ENCODE measurements at regions not wholly inside any gene's neighbourhood (a gene's known extent, or its start where the extent isn't known, plus 50 kb on each side); places are given as distances from the start of the nearest gene placed in this dataset.
A peak's percentile ranks its signal among the peaks of the same experiment; 100 is the strongest.

DNA sequence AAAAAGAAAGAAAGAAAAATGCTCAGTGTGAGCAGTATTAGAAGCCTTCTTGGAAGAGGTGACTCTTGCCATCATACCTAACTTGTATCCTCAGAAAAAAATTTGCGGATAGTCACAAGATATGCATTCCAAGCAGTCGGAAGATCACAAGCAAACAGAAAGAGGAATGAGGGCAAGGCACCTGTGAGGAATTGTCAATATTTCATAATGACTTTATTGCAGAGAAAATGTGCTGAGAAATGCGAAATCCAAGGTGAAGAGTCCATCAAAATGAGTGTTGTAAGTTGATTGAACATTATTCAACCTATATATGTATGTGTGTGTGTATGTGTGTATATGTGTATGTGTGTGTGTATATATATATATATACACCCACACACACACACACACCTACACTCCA lies 1624.7 kb upstream of the LRRTM3 start:
- no peak overlapping the region for H4K91ac ChIP-seq (ENCODE audit: low read length)
- DNase-seq = no peak
- H2AFZ ChIP-seq (ENCODE audit: low read depth, low read length) = no peak overlapping the region
- H3K4ac ChIP-seq (ENCODE audit: low read depth in 1 of 2, low read length in 2 of 2) = no peak overlapping the region
- H2BK5ac ChIP-seq (ENCODE audit: low read depth, low read length, poor library complexity, severe bottlenecking) = no peak overlapping the region
- H2BK120ac ChIP-seq (ENCODE audit: low read depth, low read length) = no peak overlapping the region
- H3K27me3 ChIP-seq (ENCODE audit: control insufficient read depth in 1 of 2, insufficient read depth in 1 of 2, low read length in 2 of 2) = no peaks in the 10 kb centered on the region
- no peak overlapping the region for H4K8ac ChIP-seq (ENCODE audit: low read length)
- H3K9ac ChIP-seq (ENCODE audit: low read length) = no peak overlapping the region
- H3K36me3 ChIP-seq (ENCODE audit: control insufficient read depth in 1 of 2, insufficient read depth in 2 of 2, low read depth in 1 of 2, low read length in 2 of 2) = no peaks in the 10 kb centered on the region
- H3K23ac ChIP-seq (ENCODE audit: low read length in 2 of 2) = no peak overlapping the region
- H3K9me3 ChIP-seq (ENCODE audit: control insufficient read depth, low read length) = no peaks in the 10 kb centered on the region
- no peaks in the 10 kb centered on the region for H3K79me1 ChIP-seq (replicated peaks; ENCODE audit: low read length, poor library complexity, severe bottlenecking)
- H3K4me2 ChIP-seq (ENCODE audit: low read length, poor library complexity, severe bottlenecking) = no peak overlapping the region
- no peak overlapping the region for H2BK15ac ChIP-seq (ENCODE audit: low read depth, poor library complexity, severe bottlenecking)
- no peaks in the 10 kb centered on the region for H3K4me1 ChIP-seq (ENCODE audit: control insufficient read depth, insufficient read depth, low read depth, low read length)
- no peak overlapping the region for H3K14ac ChIP-seq (ENCODE audit: low read length in 2 of 2)
- no peak overlapping the region for H3K4me3 ChIP-seq (ENCODE audit: insufficient read depth in 1 of 2, low read depth in 1 of 2, low read length in 2 of 2)
- no peak overlapping the region for H2BK12ac ChIP-seq (ENCODE audit: low read length in 2 of 2)
- 85% methylated on average over 3 of the region's 3 CpGs for WGBS
- no peak overlapping the region for H3K18ac ChIP-seq (ENCODE audit: low read depth in 1 of 2, low read length in 2 of 2)
- H3K27ac ChIP-seq (ENCODE audit: low read length, poor library complexity, severe bottlenecking) = no peak overlapping the region
- no peak overlapping the region for H2AK5ac ChIP-seq (ENCODE audit: low read length, severe bottlenecking)

DNA sequence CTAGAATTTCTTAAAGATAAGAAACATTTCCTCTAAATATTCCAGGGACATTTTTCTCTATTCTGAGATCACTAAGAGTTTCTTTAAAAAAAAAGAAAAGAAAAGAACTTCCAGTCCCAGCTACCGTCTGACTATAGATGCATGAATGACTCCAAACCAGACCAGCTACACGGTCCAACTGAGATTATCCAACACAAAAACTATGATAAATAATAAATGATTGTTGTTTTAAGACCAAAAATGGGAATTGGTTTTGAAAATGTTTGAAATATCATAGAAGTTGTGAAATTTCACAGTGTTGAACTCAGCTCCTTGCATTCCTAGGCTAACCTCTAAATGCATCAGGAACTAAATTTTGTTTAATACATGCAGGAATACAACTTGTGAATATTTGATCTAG lies 1619.6 kb upstream of the LRRTM3 start:
- Histone ChIP-seq H3K4me1 (ENCODE audit: control insufficient read depth, insufficient read depth, low read depth, low read length) (no peaks in the 10 kb centered on the region), H3K18ac (ENCODE audit: low read depth in 1 of 2, low read length in 2 of 2) (no peak overlapping the region), H4K91ac (ENCODE audit: low read length) (no peak overlapping the region), H3K4me3 (ENCODE audit: insufficient read depth in 1 of 2, low read depth in 1 of 2, low read length in 2 of 2) (no peak overlapping the region), H4K8ac (ENCODE audit: low read length) (no peak overlapping the region), H3K27me3 (ENCODE audit: control insufficient read depth in 1 of 2, insufficient read depth in 1 of 2, low read length in 2 of 2) (no peaks in the 10 kb centered on the region), H2BK5ac (ENCODE audit: low read depth, low read length, poor library complexity, severe bottlenecking) (no peak overlapping the region), H3K14ac (ENCODE audit: low read length in 2 of 2) (no peak overlapping the region), H3K9ac (ENCODE audit: low read length) (no peak overlapping the region), H3K27ac (ENCODE audit: low read length, poor library complexity, severe bottlenecking) (no peak overlapping the region), H2BK12ac (ENCODE audit: low read length in 2 of 2) (no peak overlapping the region), H3K79me1 (replicated peaks; ENCODE audit: low read length, poor library complexity, severe bottlenecking) (no peaks in the 10 kb centered on the region), H3K4me2 (ENCODE audit: low read length, poor library complexity, severe bottlenecking) (no peak overlapping the region), H2BK120ac (ENCODE audit: low read depth, low read length) (no peak overlapping the region), H2BK15ac (ENCODE audit: low read depth, poor library complexity, severe bottlenecking) (no peak overlapping the region), H3K23ac (ENCODE audit: low read length in 2 of 2) (no peak overlapping the region), H3K4ac (ENCODE audit: low read depth in 1 of 2, low read length in 2 of 2) (no peak overlapping the region), H2AFZ (ENCODE audit: low read depth, low read length) (no peak overlapping the region), H3K36me3 (ENCODE audit: control insufficient read depth in 1 of 2, insufficient read depth in 2 of 2, low read depth in 1 of 2, low read length in 2 of 2) (no peaks in the 10 kb centered on the region), H3K9me3 (ENCODE audit: control insufficient read depth, low read length) (no peaks in the 10 kb centered on the region), H2AK5ac (ENCODE audit: low read length, severe bottlenecking) (no peak overlapping the region)
- WGBS = no CpG with 5 or more reads among the region's 2 CpGs
- no peak for DNase-seq

DNA sequence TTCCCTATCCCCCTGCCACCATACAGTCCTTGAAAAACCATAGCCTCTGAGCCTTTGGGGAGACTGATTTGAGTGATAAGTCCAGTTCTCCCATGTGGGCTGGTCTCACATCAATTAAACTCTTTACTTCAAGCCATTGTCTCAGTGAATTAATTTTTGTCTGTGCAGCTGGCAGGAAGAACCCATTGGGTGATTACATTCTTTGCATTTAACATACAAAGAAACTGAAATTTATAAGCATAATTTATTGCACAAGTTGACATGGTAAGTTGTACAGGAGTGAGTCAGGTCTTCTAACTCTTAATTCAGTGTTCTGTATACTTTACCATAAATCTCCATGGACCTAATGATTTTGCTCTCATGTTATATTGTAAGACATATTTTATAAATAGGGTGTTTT lies 1613.0 kb upstream of the LRRTM3 start:
- Histone ChIP-seq H2BK15ac (ENCODE audit: low read depth, poor library complexity, severe bottlenecking) (no peak overlapping the region), H3K23ac (ENCODE audit: low read length in 2 of 2) (no peak overlapping the region), H4K91ac (ENCODE audit: low read length) (no peak overlapping the region), H3K9ac (ENCODE audit: low read length) (no peak overlapping the region), H4K8ac (ENCODE audit: low read length) (no peak overlapping the region), H3K18ac (ENCODE audit: low read depth in 1 of 2, low read length in 2 of 2) (no peak overlapping the region), H3K4me2 (ENCODE audit: low read length, poor library complexity, severe bottlenecking) (no peak overlapping the region), H2BK5ac (ENCODE audit: low read depth, low read length, poor library complexity, severe bottlenecking) (no peak overlapping the region), H2AK5ac (ENCODE audit: low read length, severe bottlenecking) (peak overlapping the region; percentile 98), H3K14ac (ENCODE audit: low read length in 2 of 2) (no peak overlapping the region), H2BK120ac (ENCODE audit: low read depth, low read length) (no peak overlapping the region), H3K4me3 (ENCODE audit: insufficient read depth in 1 of 2, low read depth in 1 of 2, low read length in 2 of 2) (no peak overlapping the region), H3K36me3 (ENCODE audit: control insufficient read depth in 1 of 2, insufficient read depth in 2 of 2, low read depth in 1 of 2, low read length in 2 of 2) (no peaks in the 10 kb centered on the region), H2BK12ac (ENCODE audit: low read length in 2 of 2) (no peak overlapping the region), H2AFZ (ENCODE audit: low read depth, low read length) (peak overlapping the region; percentile 14), H3K79me1 (replicated peaks; ENCODE audit: low read length, poor library complexity, severe bottlenecking) (no peaks in the 10 kb centered on the region), H3K9me3 (ENCODE audit: control insufficient read depth, low read length) (no peaks in the 10 kb centered on the region), H3K4ac (ENCODE audit: low read depth in 1 of 2, low read length in 2 of 2) (no peak overlapping the region), H3K27me3 (ENCODE audit: control insufficient read depth in 1 of 2, insufficient read depth in 1 of 2, low read length in 2 of 2) (no peaks in the 10 kb centered on the region), H3K27ac (ENCODE audit: low read length, poor library complexity, severe bottlenecking) (no peak overlapping the region), H3K4me1 (ENCODE audit: control insufficient read depth, insufficient read depth, low read depth, low read length) (peaks cover 2% of the 10 kb centered on the region)
- no peak for DNase-seq

DNA sequence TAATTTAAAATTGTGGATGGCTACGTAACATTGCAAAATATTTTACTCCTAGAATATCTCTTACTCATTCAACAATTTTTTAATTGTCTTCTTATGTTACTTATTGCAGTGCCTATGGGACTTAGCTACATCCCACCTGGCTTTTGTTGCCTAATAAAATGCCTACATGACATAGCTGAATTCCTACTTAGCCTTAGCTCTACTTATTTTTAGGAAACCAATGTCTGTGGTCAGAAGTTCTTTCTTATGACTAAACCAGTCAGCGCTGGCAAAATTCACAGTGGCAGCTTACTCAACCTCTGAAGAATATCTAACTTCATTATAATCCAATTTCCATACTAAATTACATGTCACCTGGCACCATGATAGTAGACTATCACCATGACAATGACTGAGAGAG lies 1612.4 kb upstream of the LRRTM3 start:
- Histone ChIP-seq H3K14ac (ENCODE audit: low read length in 2 of 2) (no peak overlapping the region), H3K18ac (ENCODE audit: low read depth in 1 of 2, low read length in 2 of 2) (no peak overlapping the region), H2BK12ac (ENCODE audit: low read length in 2 of 2) (no peak overlapping the region), H3K27ac (ENCODE audit: low read length, poor library complexity, severe bottlenecking) (no peak overlapping the region), H2BK5ac (ENCODE audit: low read depth, low read length, poor library complexity, severe bottlenecking) (no peak overlapping the region), H2BK15ac (ENCODE audit: low read depth, poor library complexity, severe bottlenecking) (no peak overlapping the region), H3K9ac (ENCODE audit: low read length) (no peak overlapping the region), H3K36me3 (ENCODE audit: control insufficient read depth in 1 of 2, insufficient read depth in 2 of 2, low read depth in 1 of 2, low read length in 2 of 2) (no peaks in the 10 kb centered on the region), H3K4me2 (ENCODE audit: low read length, poor library complexity, severe bottlenecking) (no peak overlapping the region), H4K91ac (ENCODE audit: low read length) (no peak overlapping the region), H3K23ac (ENCODE audit: low read length in 2 of 2) (no peak overlapping the region), H3K4me3 (ENCODE audit: insufficient read depth in 1 of 2, low read depth in 1 of 2, low read length in 2 of 2) (no peak overlapping the region), H3K4ac (ENCODE audit: low read depth in 1 of 2, low read length in 2 of 2) (no peak overlapping the region), H4K8ac (ENCODE audit: low read length) (no peak overlapping the region), H3K4me1 (ENCODE audit: control insufficient read depth, insufficient read depth, low read depth, low read length) (peaks cover 2% of the 10 kb centered on the region), H3K79me1 (replicated peaks; ENCODE audit: low read length, poor library complexity, severe bottlenecking) (no peaks in the 10 kb centered on the region), H3K9me3 (ENCODE audit: control insufficient read depth, low read length) (no peaks in the 10 kb centered on the region), H3K27me3 (ENCODE audit: control insufficient read depth in 1 of 2, insufficient read depth in 1 of 2, low read length in 2 of 2) (no peaks in the 10 kb centered on the region), H2AFZ (ENCODE audit: low read depth, low read length) (no peak overlapping the region), H2AK5ac (ENCODE audit: low read length, severe bottlenecking) (no peak overlapping the region), H2BK120ac (ENCODE audit: low read depth, low read length) (no peak overlapping the region)
- DNase-seq = peak; percentile 8
- WGBS = 82% methylated on average over 2 of the region's 2 CpGs

All from mesenchymal stem cell (in vitro differentiated cells and primary cell).